Gastroesophageal sphincter (tissue), 3 donors: ENCODE measurements at regions not wholly inside any gene's neighbourhood (a gene's known extent, or its start where the extent isn't known, plus 50 kb on each side); places are given as distances from the start of the nearest gene placed in this dataset.
A peak's percentile ranks its signal among the peaks of the same experiment; 100 is the strongest.
"Not testable (repeated sequence)": the region's sequence is repeated elsewhere in the genome, so short reads cannot be mapped to it uniquely, and the experiment has no call there.

Source experiments
- EP300 ChIP-seq: sonication (generic); formaldehyde crosslinking; IDR thresholded peaks from one replicate; pipeline ENCODE4 v1.6.1; 2017; ENCODE audit warnings: antibody characterized with exemption, mild to moderate bottlenecking
- TF ChIP-seq, protein P1 (sequence below), 4 experiments: fragments of 200-600 bp in 2 of 4; fragments of 450-650 bp in 2 of 4; sonication (generic) in 1 of 4; IDR thresholded peaks; one replicate each; pipeline ENCODE4 v1.5.1; 2017 to 2019; ENCODE audit warnings: antibody characterized with exemption in 4 of 4, mild to moderate bottlenecking in 2 of 4, moderate library complexity in 2 of 4

DNA sequence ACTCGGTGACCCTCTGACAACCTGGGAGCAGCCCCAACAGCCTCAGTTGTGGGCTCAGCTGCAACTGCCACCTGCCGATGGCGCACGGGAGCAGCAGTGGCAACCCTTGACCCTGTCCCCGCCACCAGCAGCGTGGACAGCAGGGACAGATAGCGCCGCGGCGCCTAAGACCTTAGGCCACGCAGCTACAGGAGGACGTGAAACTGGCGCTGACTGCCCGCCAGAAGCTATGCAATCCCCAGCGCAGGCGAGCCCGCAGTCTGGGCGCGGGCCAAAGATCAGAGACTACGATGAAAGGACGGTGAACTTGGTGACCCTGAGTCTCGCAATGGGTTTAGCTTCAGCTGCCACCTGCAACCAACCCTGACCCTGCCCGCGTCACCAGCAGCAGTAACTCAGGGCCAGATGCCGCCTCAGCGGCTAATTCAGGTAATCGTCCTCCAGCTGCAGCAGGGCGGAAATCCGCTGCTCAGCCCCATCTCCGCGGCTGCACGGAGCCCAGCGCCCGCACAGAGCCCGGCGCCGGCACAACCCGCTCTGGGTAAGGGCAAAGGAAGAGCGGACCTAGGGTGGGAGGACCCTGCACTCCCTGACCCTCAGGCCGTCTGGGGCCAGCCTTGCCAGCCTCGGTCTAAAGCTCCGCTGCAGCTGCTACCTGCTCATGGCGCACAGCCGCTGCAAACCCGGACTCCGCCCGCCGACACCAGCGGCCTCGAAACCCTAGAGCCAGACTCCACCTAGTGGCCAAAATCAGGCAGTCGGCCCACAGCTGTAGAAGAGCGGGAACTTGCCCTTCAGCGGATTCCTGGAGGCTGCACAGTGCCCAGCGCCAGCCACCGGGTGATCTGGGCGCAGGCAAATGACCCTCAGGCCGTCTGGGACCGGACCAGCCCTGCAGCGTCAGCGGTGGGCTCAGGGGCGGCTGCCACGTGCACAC, 85.1 kb downstream of the POTEC start:
- not testable (repeated sequence) for TF ChIP-seq EP300
- TF ChIP-seq, protein P1, sequence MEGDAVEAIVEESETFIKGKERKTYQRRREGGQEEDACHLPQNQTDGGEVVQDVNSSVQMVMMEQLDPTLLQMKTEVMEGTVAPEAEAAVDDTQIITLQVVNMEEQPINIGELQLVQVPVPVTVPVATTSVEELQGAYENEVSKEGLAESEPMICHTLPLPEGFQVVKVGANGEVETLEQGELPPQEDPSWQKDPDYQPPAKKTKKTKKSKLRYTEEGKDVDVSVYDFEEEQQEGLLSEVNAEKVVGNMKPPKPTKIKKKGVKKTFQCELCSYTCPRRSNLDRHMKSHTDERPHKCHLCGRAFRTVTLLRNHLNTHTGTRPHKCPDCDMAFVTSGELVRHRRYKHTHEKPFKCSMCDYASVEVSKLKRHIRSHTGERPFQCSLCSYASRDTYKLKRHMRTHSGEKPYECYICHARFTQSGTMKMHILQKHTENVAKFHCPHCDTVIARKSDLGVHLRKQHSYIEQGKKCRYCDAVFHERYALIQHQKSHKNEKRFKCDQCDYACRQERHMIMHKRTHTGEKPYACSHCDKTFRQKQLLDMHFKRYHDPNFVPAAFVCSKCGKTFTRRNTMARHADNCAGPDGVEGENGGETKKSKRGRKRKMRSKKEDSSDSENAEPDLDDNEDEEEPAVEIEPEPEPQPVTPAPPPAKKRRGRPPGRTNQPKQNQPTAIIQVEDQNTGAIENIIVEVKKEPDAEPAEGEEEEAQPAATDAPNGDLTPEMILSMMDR (IDR thresholded peaks at IDR 0.05) = peak; percentile 34 to 77 (median 58)
